Endothelial cell (in vitro differentiated cells): ENCODE measurements at regions not wholly inside any gene's neighbourhood (a gene's known extent, or its start where the extent isn't known, plus 50 kb on each side); places are given as distances from the start of the nearest gene placed in this dataset.
"Not testable (repeated sequence)": the region's sequence is repeated elsewhere in the genome, so short reads cannot be mapped to it uniquely, and the experiment has no call there.

Experiments
- DNase-seq: peaks from one replicate; pipeline ENCODE4 v3.0.0; 2021; ENCODE audit warnings: low spot score
- H3K27ac Mint-ChIP-seq: one replicate; pipeline ENCODE4 v1.8.0; 2021; ENCODE audit warnings: mixed read lengths, inconsistent platforms; ENCODE audit not compliant: unreplicated experiment
- H3K27me3 Mint-ChIP-seq: one replicate; pipeline ENCODE4 v1.8.0; 2021; ENCODE audit warnings: mild to moderate bottlenecking, moderate library complexity, mixed read lengths, inconsistent platforms; ENCODE audit not compliant: unreplicated experiment
- H3K36me3 Mint-ChIP-seq: one replicate; pipeline ENCODE4 v1.8.0; 2021; ENCODE audit warnings: mild to moderate bottlenecking, low read depth, mixed read lengths, inconsistent platforms; ENCODE audit not compliant: unreplicated experiment
- H3K4me1 Mint-ChIP-seq: one replicate; pipeline ENCODE4 v1.8.0; 2021; ENCODE audit warnings: mild to moderate bottlenecking, mixed read lengths, inconsistent platforms; ENCODE audit not compliant: unreplicated experiment
- H3K4me3 Mint-ChIP-seq: one replicate; pipeline ENCODE4 v1.8.0; 2021; ENCODE audit warnings: mild to moderate bottlenecking, mixed read lengths, inconsistent platforms; ENCODE audit not compliant: unreplicated experiment
- H3K9me3 Mint-ChIP-seq: one replicate; pipeline ENCODE4 v1.8.0; 2021; ENCODE audit warnings: mixed read lengths, inconsistent platforms; ENCODE audit not compliant: unreplicated experiment
- TF ChIP-seq, protein P1 (sequence below): fragments of 200-600 bp; sonication (generic); IDR thresholded peaks from one replicate; pipeline ENCODE4 v1.5.0; 2021; ENCODE audit warnings: antibody characterized with exemption; ENCODE audit not compliant: unreplicated experiment

DNA sequence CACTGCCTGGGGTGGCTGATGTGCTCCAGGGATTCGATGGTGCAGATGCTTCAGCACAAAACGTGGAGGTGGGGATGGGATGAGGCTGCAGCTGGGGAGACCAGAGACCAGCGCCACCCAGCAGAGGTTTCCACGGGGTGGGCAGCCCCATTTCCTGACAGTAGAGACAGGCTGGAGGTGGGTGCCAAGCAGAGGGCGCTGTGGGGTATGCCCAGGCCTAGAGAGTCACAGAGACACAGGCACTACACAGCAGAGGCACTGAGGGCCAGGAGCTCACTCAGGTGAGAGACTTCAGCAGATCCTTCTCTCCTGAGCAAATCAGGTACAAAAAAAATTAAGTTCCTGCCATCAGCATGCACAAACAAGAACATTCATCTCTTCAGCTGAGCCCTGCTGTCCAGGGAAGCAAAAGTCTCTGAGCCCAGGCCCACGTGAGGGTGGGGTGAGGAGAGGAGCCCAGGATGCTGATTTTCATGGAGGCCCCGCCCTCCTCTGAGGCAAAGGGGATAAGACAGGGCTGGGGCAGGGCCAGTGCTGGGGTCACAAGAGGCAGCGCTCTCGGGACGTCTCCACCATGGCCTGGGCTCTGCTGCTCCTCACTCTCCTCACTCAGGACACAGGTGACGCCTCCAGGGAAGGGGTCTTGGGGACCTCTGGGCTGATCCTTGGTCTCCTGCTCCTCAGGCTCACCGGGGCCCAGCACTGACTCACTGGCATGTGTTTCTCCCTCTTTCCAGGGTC is 53.1 kb downstream of the GGTLC2 start:
- no peaks in the 10 kb centered on the region for H3K36me3 Mint-ChIP-seq
- peaks cover 2% of the 10 kb centered on the region for H3K27me3 Mint-ChIP-seq
- peaks cover 11% of the 10 kb centered on the region for H3K4me1 Mint-ChIP-seq
- DNase-seq = no peak
- no peaks in the 10 kb centered on the region for H3K9me3 Mint-ChIP-seq
- no peak overlapping the region for H3K4me3 Mint-ChIP-seq
- no peak overlapping the region for H3K27ac Mint-ChIP-seq
- TF ChIP-seq, protein P1, sequence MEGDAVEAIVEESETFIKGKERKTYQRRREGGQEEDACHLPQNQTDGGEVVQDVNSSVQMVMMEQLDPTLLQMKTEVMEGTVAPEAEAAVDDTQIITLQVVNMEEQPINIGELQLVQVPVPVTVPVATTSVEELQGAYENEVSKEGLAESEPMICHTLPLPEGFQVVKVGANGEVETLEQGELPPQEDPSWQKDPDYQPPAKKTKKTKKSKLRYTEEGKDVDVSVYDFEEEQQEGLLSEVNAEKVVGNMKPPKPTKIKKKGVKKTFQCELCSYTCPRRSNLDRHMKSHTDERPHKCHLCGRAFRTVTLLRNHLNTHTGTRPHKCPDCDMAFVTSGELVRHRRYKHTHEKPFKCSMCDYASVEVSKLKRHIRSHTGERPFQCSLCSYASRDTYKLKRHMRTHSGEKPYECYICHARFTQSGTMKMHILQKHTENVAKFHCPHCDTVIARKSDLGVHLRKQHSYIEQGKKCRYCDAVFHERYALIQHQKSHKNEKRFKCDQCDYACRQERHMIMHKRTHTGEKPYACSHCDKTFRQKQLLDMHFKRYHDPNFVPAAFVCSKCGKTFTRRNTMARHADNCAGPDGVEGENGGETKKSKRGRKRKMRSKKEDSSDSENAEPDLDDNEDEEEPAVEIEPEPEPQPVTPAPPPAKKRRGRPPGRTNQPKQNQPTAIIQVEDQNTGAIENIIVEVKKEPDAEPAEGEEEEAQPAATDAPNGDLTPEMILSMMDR = no peak

DNA sequence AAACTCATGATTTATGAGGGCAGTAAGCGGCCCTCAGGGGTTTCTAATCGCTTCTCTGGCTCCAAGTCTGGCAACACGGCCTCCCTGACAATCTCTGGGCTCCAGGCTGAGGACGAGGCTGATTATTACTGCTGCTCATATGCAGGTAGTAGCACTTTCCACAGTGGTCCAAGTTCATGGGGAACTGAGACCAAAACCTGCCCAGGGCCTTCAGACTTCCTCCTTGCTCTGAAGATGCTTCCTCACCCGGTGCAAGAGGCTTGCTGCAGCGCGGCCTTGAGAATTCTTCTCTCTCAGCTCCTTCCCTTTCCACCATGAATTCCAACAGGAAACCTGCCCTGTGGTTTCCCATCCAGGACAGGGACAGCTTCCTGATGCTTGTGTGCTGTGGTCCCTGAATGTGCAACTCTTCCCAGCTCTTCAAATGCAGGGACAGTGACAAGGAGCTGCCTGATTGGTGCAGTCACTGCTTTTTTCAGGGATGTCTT is 53.9 kb downstream of the GGTLC2 start:
- TF ChIP-seq, protein P1 = no peak
- Mint-ChIP-seq H3K27me3 (peaks cover 2% of the 10 kb centered on the region), H3K36me3 (no peaks in the 10 kb centered on the region), H3K9me3 (no peaks in the 10 kb centered on the region), H3K4me1 (peaks cover 11% of the 10 kb centered on the region), H3K27ac (peak overlapping the region; percentile 52), H3K4me3 (no peak overlapping the region)
- no peak for DNase-seq

DNA sequence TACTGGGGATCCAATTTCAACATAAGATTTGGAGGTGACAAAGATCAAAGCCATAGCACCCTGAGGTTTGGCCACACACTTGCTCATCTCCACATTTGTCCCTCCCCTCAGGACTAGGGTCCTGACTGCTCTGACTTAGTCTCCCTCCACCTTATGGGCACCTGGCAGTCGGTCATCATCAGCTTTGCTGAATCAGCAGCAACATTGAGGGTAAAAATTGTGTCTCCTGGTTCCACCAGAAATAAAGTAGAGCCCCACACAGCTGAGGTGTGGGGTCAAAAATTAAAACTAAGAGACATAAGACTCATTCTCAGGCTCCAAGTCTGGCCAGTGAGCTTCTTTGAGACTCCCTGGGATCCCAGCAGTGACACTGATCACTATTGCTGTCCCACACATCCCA is 56.2 kb downstream of the GGTLC2 start:
- H3K4me1 Mint-ChIP-seq = peaks cover 11% of the 10 kb centered on the region
- DNase-seq = no peak
- peaks cover 4% of the 10 kb centered on the region for H3K27me3 Mint-ChIP-seq
- no peak overlapping the region for H3K27ac Mint-ChIP-seq
- no peaks in the 10 kb centered on the region for H3K9me3 Mint-ChIP-seq
- H3K4me3 Mint-ChIP-seq = no peak overlapping the region
- H3K36me3 Mint-ChIP-seq = no peaks in the 10 kb centered on the region
- TF ChIP-seq, protein P1 = no peak

DNA sequence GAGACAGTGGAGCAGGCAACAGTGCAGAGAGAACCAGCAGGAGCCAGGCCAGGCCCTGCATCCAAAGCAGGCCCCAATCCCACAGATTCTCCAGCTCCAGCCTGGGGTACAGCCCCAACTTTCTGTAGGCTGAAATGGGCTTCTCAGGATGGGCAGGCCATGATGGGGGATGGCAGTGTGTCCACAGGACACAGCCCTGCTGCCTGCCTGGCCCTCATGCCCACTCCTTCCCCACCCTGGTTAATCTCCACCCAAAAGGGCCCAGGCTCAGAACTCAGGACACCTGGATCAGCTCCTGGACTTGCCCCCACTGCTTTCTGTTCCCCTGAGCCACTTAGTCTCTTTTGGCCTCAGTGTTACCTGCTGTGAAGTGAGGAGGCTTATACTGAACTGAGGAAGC is 57.1 kb downstream of the GGTLC2 start:
- not testable (repeated sequence) for H3K4me3 Mint-ChIP-seq, H3K27ac Mint-ChIP-seq, H3K27me3 Mint-ChIP-seq, H3K9me3 Mint-ChIP-seq, DNase-seq, H3K36me3 Mint-ChIP-seq
- peaks cover 11% of the 10 kb centered on the region for H3K4me1 Mint-ChIP-seq

DNA sequence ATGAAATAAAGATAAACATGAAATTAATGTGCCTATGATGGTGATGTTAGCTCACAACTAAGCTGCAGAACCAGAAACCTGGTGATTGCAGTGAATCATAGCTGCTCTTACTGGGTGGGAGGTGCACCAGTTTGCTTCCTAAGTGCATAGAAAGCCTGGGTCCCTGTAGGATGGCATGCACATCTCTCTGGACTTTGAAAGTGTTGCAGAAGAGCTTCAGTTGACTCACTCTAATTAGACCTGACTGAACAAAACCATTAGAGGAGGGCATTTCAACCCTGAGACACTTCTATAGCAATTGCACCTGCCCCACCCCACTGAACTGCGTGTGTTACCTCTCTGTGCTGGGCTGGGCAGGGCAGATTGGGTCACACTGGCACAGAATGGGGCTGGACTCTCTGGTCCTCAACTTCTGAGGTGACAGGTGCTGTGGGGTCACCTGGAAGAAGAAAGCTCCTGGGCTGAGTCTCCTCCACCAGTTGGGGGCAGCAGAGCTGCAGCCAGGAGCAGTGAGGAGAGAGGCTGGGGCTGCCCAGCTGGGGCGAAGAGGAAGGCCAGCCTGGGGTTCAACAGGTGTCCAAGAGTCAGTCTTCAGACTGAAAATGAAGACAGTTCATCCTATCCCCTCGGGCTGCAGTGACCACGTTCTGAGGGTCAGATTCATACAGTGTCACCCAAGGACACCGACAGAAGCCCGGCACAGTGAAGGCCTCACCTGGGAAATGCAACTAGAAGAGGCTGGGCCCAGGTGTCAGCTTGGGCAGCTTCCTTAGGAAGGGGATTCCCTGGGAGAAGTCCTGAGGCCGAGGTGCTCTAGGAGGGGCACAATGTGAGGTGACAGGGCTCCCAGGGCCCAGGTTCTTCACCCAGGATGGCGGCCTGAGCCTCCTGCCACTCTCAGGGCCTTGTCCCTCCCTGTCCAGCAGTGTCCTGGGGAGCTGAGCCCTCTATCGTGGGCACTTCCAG is 58.1 kb downstream of the GGTLC2 start:
- H3K4me3 Mint-ChIP-seq = no peak overlapping the region
- no peak overlapping the region for H3K27ac Mint-ChIP-seq
- H3K36me3 Mint-ChIP-seq = no peaks in the 10 kb centered on the region
- H3K9me3 Mint-ChIP-seq = no peaks in the 10 kb centered on the region
- DNase-seq = peak; percentile 40
- TF ChIP-seq, protein P1 = no peak
- H3K4me1 Mint-ChIP-seq = peaks cover 11% of the 10 kb centered on the region
- peaks cover 4% of the 10 kb centered on the region for H3K27me3 Mint-ChIP-seq
